Pancreas (tissue), 10 donors: ENCODE measurements at regions not wholly inside any gene's neighbourhood (a gene's known extent, or its start where the extent isn't known, plus 50 kb on each side); places are given as distances from the start of the nearest gene placed in this dataset.
"Not testable (repeated sequence)": the region's sequence is repeated elsewhere in the genome, so short reads cannot be mapped to it uniquely, and the experiment has no call there.

Experiments
- ATAC-seq, 4 donors: fragments of 200-7000 bp; cut with Tn5 transposase; one replicate each; pipeline versions ENCODE4 v1.8.0 to v1.9.1; 2020; ENCODE audit warnings: mild to moderate bottlenecking in 4 of 4, moderate library complexity in 4 of 4
- DNase-seq, 6 donors: peaks; one replicate each; pipeline ENCODE4 v3.0.0-alpha.2; 2020
- FAIRE-seq: peaks from 2 replicates; lab custom pipeline; 2012; peaks lifted over from hg19 to GRCh38; lab: Jason Lieb, UNC
- H3K27ac ChIP-seq, 4 donors: fragments of 200-600 bp; sonication (generic); 1 replicate in 3 of 4; 2 replicates in 1 of 4; pipeline versions ENCODE4 v1.5.0 to v1.8.0; 2020
- H3K27me3 ChIP-seq, 4 donors: fragments of 200-600 bp; one replicate each; pipeline ENCODE4 v1.8.0; 2021
- H3K36me3 ChIP-seq, 3 donors: fragments of 200-600 bp; sonication (generic) in 1 of 3; one replicate each; pipeline versions ENCODE4 v1.5.0 to v1.8.0; 2020 to 2021
- H3K4me1 ChIP-seq, 3 donors: fragments of 200-600 bp; one replicate each; pipeline ENCODE4 v1.8.0; 2021
- H3K4me3 ChIP-seq, 4 donors: fragments of 200-600 bp; sonication (generic) in 2 of 4; one replicate each; pipeline versions ENCODE4 v1.5.0 to v1.8.0; 2020 to 2021
- H3K9me3 ChIP-seq, 4 donors: fragments of 200-600 bp; one replicate each; pipeline ENCODE4 v1.8.0; 2021
- CTCF ChIP-seq, 4 donors: fragments of 200-600 bp; sonication (generic) in 3 of 4; IDR thresholded peaks; one replicate each; pipeline versions ENCODE4 v1.5.0 to v1.8.0; 2021; ENCODE audit warnings: antibody characterized with exemption in 4 of 4
- WGBS, 2 donors: extraction: QIAGEN DNeasy Blood & Tissue Kit; methylation state at CpG; one replicate each; pipeline ENCODE4 v1.1.7; 2013; 5-methylcytosine and 5-hydroxymethylcytosine counted together
- intact Hi-C, 3 donors: fragments of 100-400 bp; cut with DNase I; formaldehyde crosslinking; loops; one replicate each; pipeline versions ENCODE4 v1.11.1 to v1.14.2; 2022
- donor health status: healthy with polysubstance abuse.
- donor health status: DM: no; HTN: no; CAD: no; lungs with moderate emphysema.
- donor health status: DM: no; HTN: no; CAD: no.
- donor health status: control.
- donor health status: control.
- donor health status: Bipolar disorder and iron deficiency.
- donor health status: DM: yes; HTN: yes; CAD: no.
- donor health status: DM: no; HTN: no; CAD: no.
- donor health status: DM: no; HTN: no; CAD: no.
- donor health status: DM: yes; HTN: yes; CAD: no.

- no peaks in the 10 kb centered on the region for H3K36me3 ChIP-seq
- TF ChIP-seq CTCF (IDR thresholded peaks at IDR 0.05) = no peak
- DNase-seq (peak in 4 of 6 donors; percentile 46 to 80 (median 64)), FAIRE-seq (no peak), ATAC-seq (peak; percentile 81 to 90 (median 88))
- H3K4me1 ChIP-seq = peaks cover 0 to 11% (median 9%) of the 10 kb centered on the region in 3 donors
- no peak overlapping the region for H3K4me3 ChIP-seq
- intact Hi-C loops = no loop called here
- no peaks in the 10 kb centered on the region for H3K9me3 ChIP-seq
- H3K27ac ChIP-seq = peak overlapping the region; percentile 22 to 78 (median 54)
- WGBS, 2 donors = 34 to 43% methylated on average over 4 of the region's 4 CpGs
- no peaks in the 10 kb centered on the region for H3K27me3 ChIP-seq
Measured at GRCh38 chr2:14899621-14900414, 267.3 kb downstream of the LRATD1 start.

GRCh38 chr2:14901737-14902136 is 269.2 kb downstream of the LRATD1 start:
- Histone ChIP-seq H3K4me1 (peaks cover 0 to 11% (median 9%) of the 10 kb centered on the region in 3 donors), H3K36me3 (no peaks in the 10 kb centered on the region), H3K9me3 (no peaks in the 10 kb centered on the region), H3K4me3 (no peak overlapping the region), H3K27me3 (no peaks in the 10 kb centered on the region), H3K27ac (no peak overlapping the region)
- TF ChIP-seq CTCF (IDR thresholded peaks at IDR 0.05) = no peak
- no peak for DNase-seq
- FAIRE-seq = no peak
- 62 to 74% methylated on average over 3 of the region's 3 CpGs for WGBS, 2 donors
- ATAC-seq = no peak
- intact Hi-C loops = no loop called here

GRCh38 chr2:14902953-14903352 is 270.4 kb downstream of the LRATD1 start:
- Histone ChIP-seq H3K9me3 (no peaks in the 10 kb centered on the region), H3K27me3 (no peaks in the 10 kb centered on the region), H3K4me3 (no peak overlapping the region), H3K4me1 (peaks cover 0 to 9% (median 7%) of the 10 kb centered on the region in 3 donors), H3K36me3 (no peaks in the 10 kb centered on the region), H3K27ac (no peak overlapping the region)
- no peak for TF ChIP-seq CTCF (IDR thresholded peaks at IDR 0.05)
- no peak for DNase-seq
- 87 to 94% methylated on average over 1 of the region's 1 CpG for WGBS, 2 donors
- no peak for FAIRE-seq
- no peak for ATAC-seq
- intact Hi-C loops = no loop called here

- WGBS, 2 donors = 62 to 63% methylated on average over 15 of the region's 15 CpGs
Measured at GRCh38 chr2:14903709-14904374, 271.3 kb downstream of the LRATD1 start.

GRCh38 chr2:14904378-14904777 is 271.9 kb downstream of the LRATD1 start:
- H3K4me1 ChIP-seq, H3K27ac ChIP-seq, H3K27me3 ChIP-seq, FAIRE-seq, ATAC-seq, DNase-seq, H3K36me3 ChIP-seq, H3K9me3 ChIP-seq, intact Hi-C loops, H3K4me3 ChIP-seq: not testable (repeated sequence)
- WGBS, 2 donors = 84 to 92% methylated on average over 7 of the region's 7 CpGs

More at GRCh38 chr2:14903709-14904374, 271.3 kb downstream of the LRATD1 start:
- H3K27me3 ChIP-seq = no peaks in the 10 kb centered on the region
- no peaks in the 10 kb centered on the region for H3K36me3 ChIP-seq
- peak in 5 of 6 donors; percentile 20 to 68 (median 38) for DNase-seq
- TF ChIP-seq CTCF (IDR thresholded peaks at IDR 0.05) = peak; percentile 15 to 43 (median 37)
- FAIRE-seq = no peak
- H3K9me3 ChIP-seq = no peaks in the 10 kb centered on the region
- no peak overlapping the region for H3K4me3 ChIP-seq
- intact Hi-C loops = no loop called here
- H3K27ac ChIP-seq = no peak overlapping the region
- peak in 3 of 4 donors; percentile 43 to 55 (median 48) for ATAC-seq
- H3K4me1 ChIP-seq = peaks cover 0 to 9% (median 7%) of the 10 kb centered on the region in 3 donors
